ENCODE measurements at regions not wholly inside any gene's neighbourhood (a gene's known extent, or its start where the extent isn't known, plus 50 kb on each side); places are given as distances from the start of the nearest gene placed in this dataset.

GRCh38 chr20:60254901-60255411 lies 296.7 kb downstream of the CDH26 start:
- H3K4me3 ChIP-seq (ENCODE audit: control insufficient read depth in 1 of 7, extremely low read depth in 1 of 7, insufficient read depth in 4 of 7, low read depth in 2 of 7, low read length in 6 of 7) = no peak overlapping the region
- peaks cover 0 to 3% (median 1%) of the 10 kb centered on the region in 5 experiments for H3K27me3 ChIP-seq (replicated peaks in 2 of 5; ENCODE audit: control insufficient read depth in 4 of 5, insufficient read depth in 5 of 5, low read length in 4 of 5)
- POLR2A ChIA-PET = no interaction called here
- DNase-seq = no peak
- H3K27ac ChIP-seq (ENCODE audit: insufficient read depth in 1 of 2, low read depth in 1 of 2, low read length in 2 of 2, poor library complexity in 1 of 2, severe bottlenecking in 2 of 2) = no peak overlapping the region
- H3K36me3 ChIP-seq (ENCODE audit: control insufficient read depth in 4 of 4, insufficient read depth in 4 of 4, low read length in 3 of 4) = no peaks in the 10 kb centered on the region
- H3K9me3 ChIP-seq (ENCODE audit: control extremely low read depth in 1 of 5, control insufficient read depth in 4 of 5, insufficient read depth in 2 of 5, low read depth in 1 of 5, low read length in 4 of 5) = no peaks in the 10 kb centered on the region
- CTCF ChIA-PET = interaction anchor here (1.3 kb wide), 1 partner anchor 9 kb away, joined by 3 read pairs; no protein-coding TSS in a partner anchor
- WGBS (ENCODE audit: insufficient coverage) = 85% methylated on average over 4 of the region's 6 CpGs
- H3K4me1 ChIP-seq (ENCODE audit: control extremely low read depth in 1 of 4, control insufficient read depth in 4 of 4, insufficient read depth in 4 of 4, low read length in 3 of 4) = no peaks in the 10 kb centered on the region

DNA sequence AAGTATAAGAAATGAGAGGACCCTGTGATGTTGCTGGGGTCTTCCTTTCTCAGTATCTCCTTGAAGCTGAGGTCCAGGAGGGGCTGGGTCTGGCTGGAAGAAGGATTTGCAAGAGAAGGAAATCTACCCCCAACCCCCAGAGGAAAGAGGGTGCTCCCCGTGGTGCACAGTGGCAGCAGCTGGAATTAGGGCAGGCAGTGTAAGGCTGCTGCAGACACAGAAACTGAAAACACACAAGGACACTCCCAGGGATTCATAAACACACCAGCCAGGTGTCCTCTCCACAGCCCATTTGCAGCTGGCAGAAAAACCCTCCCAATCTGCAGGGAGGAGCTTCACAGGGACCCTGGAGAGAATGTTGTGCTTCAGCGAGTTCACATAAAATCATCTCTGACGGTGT lies 297.2 kb downstream of the CDH26 start:
- DNase-seq = no peak
- peaks cover 0 to 3% (median 1%) of the 10 kb centered on the region in 5 experiments for H3K27me3 ChIP-seq (replicated peaks in 2 of 5; ENCODE audit: control insufficient read depth in 4 of 5, insufficient read depth in 5 of 5, low read length in 4 of 5)
- no peaks in the 10 kb centered on the region for H3K36me3 ChIP-seq (ENCODE audit: control insufficient read depth in 4 of 4, insufficient read depth in 4 of 4, low read length in 3 of 4)
- CTCF ChIA-PET = interaction anchor here (1.3 kb wide), 1 partner anchor 9 kb away, joined by 3 read pairs; no protein-coding TSS in a partner anchor
- H3K27ac ChIP-seq (ENCODE audit: insufficient read depth in 1 of 2, low read depth in 1 of 2, low read length in 2 of 2, poor library complexity in 1 of 2, severe bottlenecking in 2 of 2) = no peak overlapping the region
- WGBS (ENCODE audit: insufficient coverage) = 92% methylated on average over 2 of the region's 3 CpGs
- H3K4me3 ChIP-seq (ENCODE audit: control insufficient read depth in 1 of 7, extremely low read depth in 1 of 7, insufficient read depth in 4 of 7, low read depth in 2 of 7, low read length in 6 of 7) = no peak overlapping the region
- POLR2A ChIA-PET = no interaction called here
- no peaks in the 10 kb centered on the region for H3K9me3 ChIP-seq (ENCODE audit: control extremely low read depth in 1 of 5, control insufficient read depth in 4 of 5, insufficient read depth in 2 of 5, low read depth in 1 of 5, low read length in 4 of 5)
- H3K4me1 ChIP-seq (ENCODE audit: control extremely low read depth in 1 of 4, control insufficient read depth in 4 of 4, insufficient read depth in 4 of 4, low read length in 3 of 4) = no peaks in the 10 kb centered on the region

GRCh38 chr20:60255866-60256265 lies 297.6 kb downstream of the CDH26 start:
- no peak for DNase-seq
- Histone ChIP-seq H3K27me3 (replicated peaks in 2 of 5; ENCODE audit: control insufficient read depth in 4 of 5, insufficient read depth in 5 of 5, low read length in 4 of 5) (peaks cover 0 to 3% (median 1%) of the 10 kb centered on the region in 5 experiments), H3K27ac (ENCODE audit: insufficient read depth in 1 of 2, low read depth in 1 of 2, low read length in 2 of 2, poor library complexity in 1 of 2, severe bottlenecking in 2 of 2) (no peak overlapping the region), H3K4me3 (ENCODE audit: control insufficient read depth in 1 of 7, extremely low read depth in 1 of 7, insufficient read depth in 4 of 7, low read depth in 2 of 7, low read length in 6 of 7) (no peak overlapping the region), H3K9me3 (ENCODE audit: control extremely low read depth in 1 of 5, control insufficient read depth in 4 of 5, insufficient read depth in 2 of 5, low read depth in 1 of 5, low read length in 4 of 5) (no peaks in the 10 kb centered on the region), H3K36me3 (ENCODE audit: control insufficient read depth in 4 of 4, insufficient read depth in 4 of 4, low read length in 3 of 4) (no peaks in the 10 kb centered on the region), H3K4me1 (ENCODE audit: control extremely low read depth in 1 of 4, control insufficient read depth in 4 of 4, insufficient read depth in 4 of 4, low read length in 3 of 4) (no peaks in the 10 kb centered on the region)
- CTCF ChIA-PET = no interaction called here
- 100% methylated on average over 4 of the region's 6 CpGs for WGBS (ENCODE audit: insufficient coverage)
- POLR2A ChIA-PET = no interaction called here

DNA sequence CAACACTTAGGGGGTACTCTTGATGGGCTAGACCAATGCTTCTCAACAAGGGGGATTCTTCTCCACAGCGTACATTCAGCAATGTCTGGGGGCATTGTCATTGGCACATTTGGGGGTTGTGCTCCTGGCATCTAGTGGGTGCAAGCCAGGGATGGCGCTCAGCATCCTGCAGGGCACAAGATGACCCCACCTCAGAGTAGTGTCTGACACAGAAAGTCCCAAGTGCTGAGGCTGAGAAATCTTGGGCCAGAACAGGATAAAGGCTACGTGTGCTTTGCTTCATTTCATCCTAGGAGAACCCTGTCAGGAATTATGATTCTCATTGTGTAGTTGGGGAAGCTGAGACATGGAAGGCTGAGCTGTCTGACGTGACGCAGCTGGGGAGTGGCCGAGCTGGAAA lies 298.6 kb downstream of the CDH26 start:
- ChIA-PET CTCF (interaction anchor here (0.7 to 0.9 kb wide), 2 partner anchors 8 to 13 kb away, joined by 3 read pairs; no protein-coding TSS in a partner anchor), POLR2A (no interaction called here)
- Histone ChIP-seq H3K4me3 (ENCODE audit: control insufficient read depth in 1 of 7, extremely low read depth in 1 of 7, insufficient read depth in 4 of 7, low read depth in 2 of 7, low read length in 6 of 7) (no peak overlapping the region), H3K36me3 (ENCODE audit: control insufficient read depth in 4 of 4, insufficient read depth in 4 of 4, low read length in 3 of 4) (no peaks in the 10 kb centered on the region), H3K27me3 (replicated peaks in 2 of 5; ENCODE audit: control insufficient read depth in 4 of 5, insufficient read depth in 5 of 5, low read length in 4 of 5) (peaks cover 0 to 3% (median 1%) of the 10 kb centered on the region in 5 experiments), H3K27ac (ENCODE audit: insufficient read depth in 1 of 2, low read depth in 1 of 2, low read length in 2 of 2, poor library complexity in 1 of 2, severe bottlenecking in 2 of 2) (no peak overlapping the region), H3K4me1 (ENCODE audit: control extremely low read depth in 1 of 4, control insufficient read depth in 4 of 4, insufficient read depth in 4 of 4, low read length in 3 of 4) (no peaks in the 10 kb centered on the region), H3K9me3 (ENCODE audit: control extremely low read depth in 1 of 5, control insufficient read depth in 4 of 5, insufficient read depth in 2 of 5, low read depth in 1 of 5, low read length in 4 of 5) (no peaks in the 10 kb centered on the region)
- 99% methylated on average over 5 of the region's 6 CpGs for WGBS (ENCODE audit: insufficient coverage)
- no peak for DNase-seq

GRCh38 chr20:60257671-60258070 lies 299.4 kb downstream of the CDH26 start:
- no peak for DNase-seq
- Histone ChIP-seq H3K27me3 (replicated peaks in 2 of 5; ENCODE audit: control insufficient read depth in 4 of 5, insufficient read depth in 5 of 5, low read length in 4 of 5) (peaks cover 0 to 3% (median 1%) of the 10 kb centered on the region in 5 experiments), H3K9me3 (ENCODE audit: control extremely low read depth in 1 of 5, control insufficient read depth in 4 of 5, insufficient read depth in 2 of 5, low read depth in 1 of 5, low read length in 4 of 5) (no peaks in the 10 kb centered on the region), H3K4me1 (ENCODE audit: control extremely low read depth in 1 of 4, control insufficient read depth in 4 of 4, insufficient read depth in 4 of 4, low read length in 3 of 4) (no peaks in the 10 kb centered on the region), H3K27ac (ENCODE audit: insufficient read depth in 1 of 2, low read depth in 1 of 2, low read length in 2 of 2, poor library complexity in 1 of 2, severe bottlenecking in 2 of 2) (no peak overlapping the region), H3K4me3 (ENCODE audit: control insufficient read depth in 1 of 7, extremely low read depth in 1 of 7, insufficient read depth in 4 of 7, low read depth in 2 of 7, low read length in 6 of 7) (no peak overlapping the region), H3K36me3 (ENCODE audit: control insufficient read depth in 4 of 4, insufficient read depth in 4 of 4, low read length in 3 of 4) (no peaks in the 10 kb centered on the region)
- ChIA-PET CTCF (interaction anchor here (0.7 to 0.8 kb wide), 2 partner anchors 7 to 46 kb away, joined by 3 read pairs; no protein-coding TSS in a partner anchor), POLR2A (no interaction called here)
- WGBS (ENCODE audit: insufficient coverage) = 92% methylated on average over 1 of the region's 3 CpGs

DNA sequence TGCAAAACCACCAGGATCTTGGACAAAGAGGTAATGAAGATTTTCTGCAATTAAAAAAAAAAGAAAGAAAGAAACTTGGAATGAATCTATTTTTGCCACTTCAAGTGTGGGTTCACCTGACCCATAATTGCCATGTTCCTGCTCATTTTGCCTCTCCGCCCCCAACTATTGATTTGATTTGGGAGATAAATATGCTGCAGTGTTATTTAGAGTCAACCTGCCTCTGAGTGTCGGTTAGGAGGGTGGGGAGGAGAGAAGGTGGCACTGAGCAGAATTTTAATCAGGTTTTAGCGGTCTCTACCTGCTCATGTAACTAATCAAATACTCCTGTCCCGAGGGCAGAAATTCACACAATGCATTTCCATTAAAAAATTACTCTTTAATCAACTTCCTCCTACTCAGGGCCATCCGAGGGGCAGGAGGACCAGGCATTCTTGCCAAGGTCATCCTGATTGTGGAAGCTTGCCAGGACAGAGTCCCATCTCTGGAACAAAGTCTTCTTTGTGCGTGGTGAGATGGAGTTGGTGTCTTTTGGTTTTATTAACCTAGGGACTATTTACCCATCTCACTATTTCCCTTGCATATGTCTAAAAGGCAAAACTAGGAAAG lies 300.1 kb downstream of the CDH26 start:
- no peak overlapping the region for H3K27ac ChIP-seq (ENCODE audit: insufficient read depth in 1 of 2, low read depth in 1 of 2, low read length in 2 of 2, poor library complexity in 1 of 2, severe bottlenecking in 2 of 2)
- H3K9me3 ChIP-seq (ENCODE audit: control extremely low read depth in 1 of 5, control insufficient read depth in 4 of 5, insufficient read depth in 2 of 5, low read depth in 1 of 5, low read length in 4 of 5) = no peaks in the 10 kb centered on the region
- DNase-seq = no peak
- WGBS (ENCODE audit: insufficient coverage) = no CpG with 5 or more reads among the region's 6 CpGs
- ChIA-PET CTCF (interaction anchor here (0.8 kb wide), 1 partner anchor 47 kb away, joined by 3 read pairs; no protein-coding TSS in a partner anchor), POLR2A (no interaction called here)
- no peak overlapping the region for H3K4me3 ChIP-seq (ENCODE audit: control insufficient read depth in 1 of 7, extremely low read depth in 1 of 7, insufficient read depth in 4 of 7, low read depth in 2 of 7, low read length in 6 of 7)
- peaks cover 0 to 2% (median 0%) of the 10 kb centered on the region in 5 experiments for H3K27me3 ChIP-seq (replicated peaks in 2 of 5; ENCODE audit: control insufficient read depth in 4 of 5, insufficient read depth in 5 of 5, low read length in 4 of 5)
- no peaks in the 10 kb centered on the region for H3K4me1 ChIP-seq (ENCODE audit: control extremely low read depth in 1 of 4, control insufficient read depth in 4 of 4, insufficient read depth in 4 of 4, low read length in 3 of 4)
- H3K36me3 ChIP-seq (ENCODE audit: control insufficient read depth in 4 of 4, insufficient read depth in 4 of 4, low read length in 3 of 4) = no peaks in the 10 kb centered on the region

GRCh38 chr20:60261333-60261732 lies 303.1 kb downstream of the CDH26 start:
- 100% methylated on average over 3 of the region's 4 CpGs for WGBS (ENCODE audit: insufficient coverage)
- H3K9me3 ChIP-seq (ENCODE audit: control extremely low read depth in 1 of 5, control insufficient read depth in 4 of 5, insufficient read depth in 2 of 5, low read depth in 1 of 5, low read length in 4 of 5) = no peaks in the 10 kb centered on the region
- CTCF ChIA-PET = interaction anchor here (0.8 to 6.5 kb wide), 7 partner anchors 8 to 205 kb away, joined by 3 to 66 read pairs (median 10); no protein-coding TSS in a partner anchor
- no peaks in the 10 kb centered on the region for H3K36me3 ChIP-seq (ENCODE audit: control insufficient read depth in 4 of 4, insufficient read depth in 4 of 4, low read length in 3 of 4)
- H3K4me1 ChIP-seq (ENCODE audit: control extremely low read depth in 1 of 4, control insufficient read depth in 4 of 4, insufficient read depth in 4 of 4, low read length in 3 of 4) = peaks cover 0 to 11% (median 7%) of the 10 kb centered on the region in 4 experiments
- POLR2A ChIA-PET = no interaction called here
- no peak overlapping the region for H3K4me3 ChIP-seq (ENCODE audit: control insufficient read depth in 1 of 7, extremely low read depth in 1 of 7, insufficient read depth in 4 of 7, low read depth in 2 of 7, low read length in 6 of 7)
- no peak for DNase-seq
- H3K27me3 ChIP-seq (replicated peaks in 2 of 5; ENCODE audit: control insufficient read depth in 4 of 5, insufficient read depth in 5 of 5, low read length in 4 of 5) = no peaks in the 10 kb centered on the region
- no peak overlapping the region for H3K27ac ChIP-seq (ENCODE audit: insufficient read depth in 1 of 2, low read depth in 1 of 2, low read length in 2 of 2, poor library complexity in 1 of 2, severe bottlenecking in 2 of 2)

Data from common myeloid progenitor, CD34-positive (primary cell).